D721Med (cell line): ENCODE measurements at regions not wholly inside any gene's neighbourhood (a gene's known extent, or its start where the extent isn't known, plus 50 kb on each side); places are given as distances from the start of the nearest gene placed in this dataset.

Experiments
- DNase-seq: peaks from one replicate; pipeline ENCODE4 v3.0.0; 2011; ENCODE audit warnings: low spot score; ENCODE audit not compliant: insufficient read length
- FAIRE-seq: peaks from 2 replicates; lab custom pipeline; 2011; peaks lifted over from hg19 to GRCh38; lab: Jason Lieb, UNC
- CTCF ChIP-seq: IDR thresholded peaks from 2 replicates; pipeline ENCODE4 v1.5.1; 2012; ENCODE audit warnings: mild to moderate bottlenecking, control low read depth; ENCODE audit not compliant: insufficient read depth; ENCODE audit errors: missing control alignments

DNA sequence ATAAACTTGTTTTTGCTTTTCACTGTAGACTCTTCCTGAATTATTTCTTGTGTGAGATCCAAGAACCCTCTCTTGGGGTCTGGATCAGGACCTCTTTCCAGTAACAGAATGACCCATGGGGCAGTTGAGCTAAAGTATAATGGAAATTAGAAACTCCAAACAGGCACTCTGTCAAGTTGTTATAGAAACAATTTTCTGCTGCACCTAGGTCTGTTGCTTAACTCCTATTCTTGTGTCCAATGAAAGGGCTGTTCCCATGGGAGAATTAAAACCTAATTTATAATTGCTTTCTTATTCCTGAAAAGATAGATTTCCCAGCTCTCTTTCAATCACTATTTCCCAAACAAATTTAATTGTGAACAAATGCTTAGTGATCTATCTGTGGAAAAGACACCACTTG, 1341.3 kb upstream of the PIK3C3 start:
- FAIRE-seq: no peak
- TF ChIP-seq CTCF: no peak

GRCh38 chr18:40612356-40612755, 1342.7 kb upstream of the PIK3C3 start:
- FAIRE-seq: peak; percentile 69
- DNase-seq: no peak
- no peak for TF ChIP-seq CTCF

More for the DNA sequence above, 1341.3 kb upstream of the PIK3C3 start:
- no peak for DNase-seq

DNA sequence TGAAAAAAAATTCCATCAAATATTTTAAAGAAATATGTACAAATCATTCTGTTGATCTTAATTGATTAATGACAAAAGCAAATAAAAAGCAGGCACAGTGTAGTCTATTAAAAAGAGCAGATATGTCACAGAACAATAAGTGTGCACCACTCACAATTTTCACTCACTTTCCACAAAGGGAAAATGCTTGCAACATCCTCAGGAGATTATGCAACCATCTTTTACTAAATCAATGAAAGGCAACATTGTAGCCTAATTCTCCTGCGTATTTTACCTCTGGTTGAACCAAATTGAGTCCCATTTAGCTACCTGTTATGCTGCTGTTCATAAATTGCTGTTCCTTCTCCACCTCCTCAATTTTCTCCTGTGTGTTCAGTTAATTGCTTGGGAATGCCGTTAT, 1346.8 kb upstream of the PIK3C3 start:
- FAIRE-seq: no peak
- TF ChIP-seq CTCF: no peak
- no peak for DNase-seq

GRCh38 chr18:40607542-40608148, 1347.4 kb upstream of the PIK3C3 start:
- peak; percentile 61 for FAIRE-seq
- DNase-seq: no peak
- TF ChIP-seq CTCF: no peak

- FAIRE-seq (no peak), DNase-seq (no peak)
- no peak for TF ChIP-seq CTCF
Observed at GRCh38 chr18:40606996-40607395, 1348.0 kb upstream of the PIK3C3 start.

DNA sequence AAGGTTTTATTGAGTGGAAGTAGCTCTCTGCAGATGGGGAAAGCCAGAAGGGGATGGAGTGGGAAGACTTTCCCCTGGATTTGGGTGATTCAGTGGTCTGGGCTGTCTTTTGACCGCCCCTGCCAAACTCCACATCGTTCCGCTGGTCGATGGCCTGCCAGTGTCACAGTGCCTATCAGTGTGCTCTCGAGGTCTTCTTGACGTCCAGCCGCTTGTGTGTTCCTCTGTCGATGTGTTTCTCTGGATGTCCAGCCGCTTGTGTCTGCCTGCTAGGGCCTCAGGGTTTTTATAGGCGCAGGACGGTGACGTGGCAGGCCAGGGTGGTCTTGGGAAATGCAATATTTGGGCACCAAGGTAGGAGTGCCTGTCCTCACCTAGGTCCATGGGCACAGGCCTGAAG, 1371.4 kb upstream of the PIK3C3 start:
- TF ChIP-seq CTCF: no peak
- FAIRE-seq (no peak), DNase-seq (no peak)

DNA sequence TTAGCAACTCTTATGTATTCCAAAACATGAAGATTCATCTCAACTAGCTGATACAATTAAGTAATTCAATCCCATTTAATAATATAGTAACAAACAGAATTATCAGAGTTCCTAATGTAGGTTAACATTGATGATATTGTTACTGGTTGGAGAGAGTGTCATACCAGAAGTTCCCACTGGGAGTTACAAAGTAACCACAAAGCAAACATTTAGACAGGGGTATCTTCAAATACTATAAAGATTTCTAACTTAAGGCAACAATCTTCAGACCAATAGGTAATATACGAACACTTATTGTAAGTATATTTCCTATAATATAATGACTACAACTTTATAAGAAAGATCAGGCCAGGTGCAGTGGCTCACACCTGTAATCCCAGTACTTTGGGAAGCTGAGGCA, 1372.9 kb upstream of the PIK3C3 start:
- FAIRE-seq: no peak
- no peak for DNase-seq
- TF ChIP-seq CTCF: no peak
